ENCODE measurements at regions not wholly inside any gene's neighbourhood (a gene's known extent, or its start where the extent isn't known, plus 50 kb on each side); places are given as distances from the start of the nearest gene placed in this dataset.

DNA sequence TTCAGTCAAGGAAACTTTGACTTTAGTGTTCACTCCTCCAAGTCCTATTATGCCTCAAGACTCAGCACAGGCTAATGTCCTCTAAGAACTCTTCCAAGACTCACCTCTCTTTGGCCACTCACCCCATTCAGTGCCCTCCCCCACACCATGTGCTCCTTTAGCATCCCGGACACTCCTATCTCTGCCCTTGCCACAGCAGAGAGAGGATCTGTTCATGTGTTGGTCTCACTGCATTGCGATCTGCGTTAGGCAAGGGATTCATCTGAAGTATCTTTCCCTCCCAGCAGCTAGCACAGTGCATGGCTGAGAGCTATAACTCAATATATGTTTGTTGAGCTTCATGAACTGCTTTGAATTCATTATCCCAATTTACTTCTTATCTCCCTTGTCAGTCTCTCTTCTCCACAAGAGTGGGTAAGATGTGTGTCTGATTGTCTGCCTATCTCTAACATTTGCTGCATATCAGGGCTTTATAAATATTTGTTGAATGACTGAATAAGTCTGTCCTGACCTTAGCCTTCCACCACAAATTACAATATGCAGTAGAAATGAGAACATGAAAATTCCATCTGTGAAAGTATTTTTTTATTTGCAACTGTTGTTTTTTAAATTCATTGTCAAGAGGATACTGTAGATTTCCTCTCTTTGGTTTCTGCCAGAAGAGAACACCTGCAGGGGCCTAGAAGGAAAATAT is 179.9 kb upstream of the NCKAP5 start:
- TF ChIP-seq SMC3 (conservative IDR thresholded peaks at IDR 0.05; ENCODE audit: poor library complexity) (no peak), CTCF (IDR thresholded peaks at IDR 0.05; ENCODE audit: poor library complexity, severe bottlenecking) (no peak), REST (IDR thresholded peaks at IDR 0.05; ENCODE audit: borderline replicate concordance) (no peak), POLR2AphosphoS5 (IDR thresholded peaks at IDR 0.05) (no peak), EZH2 (IDR thresholded peaks at IDR 0.05; ENCODE audit: borderline replicate concordance, insufficient read depth, low read length, poor library complexity, severe bottlenecking) (no peak), TAF1 (IDR thresholded peaks at IDR 0.05; ENCODE audit: low read depth) (no peak), EP300 (conservative IDR thresholded peaks at IDR 0.05; ENCODE audit: poor library complexity, severe bottlenecking) (no peak), RAD21 (conservative IDR thresholded peaks at IDR 0.05) (no peak), MXI1 (conservative IDR thresholded peaks at IDR 0.05; ENCODE audit: poor library complexity, severe bottlenecking) (no peak)
